GM19328 (cell line): ENCODE measurements at regions not wholly inside any gene's neighbourhood (a gene's known extent, or its start where the extent isn't known, plus 50 kb on each side); places are given as distances from the start of the nearest gene placed in this dataset.
"Not testable (repeated sequence)": the region's sequence is repeated elsewhere in the genome, so short reads cannot be mapped to it uniquely, and the experiment has no call there.

Source experiments
- ATAC-seq: cut with Tn5 transposase; IDR thresholded peaks from one replicate; pipeline ENCODE4 v1.9.1; 2021; ENCODE audit warnings: mild to moderate bottlenecking, moderate library complexity; ENCODE audit not compliant: unreplicated experiment

DNA sequence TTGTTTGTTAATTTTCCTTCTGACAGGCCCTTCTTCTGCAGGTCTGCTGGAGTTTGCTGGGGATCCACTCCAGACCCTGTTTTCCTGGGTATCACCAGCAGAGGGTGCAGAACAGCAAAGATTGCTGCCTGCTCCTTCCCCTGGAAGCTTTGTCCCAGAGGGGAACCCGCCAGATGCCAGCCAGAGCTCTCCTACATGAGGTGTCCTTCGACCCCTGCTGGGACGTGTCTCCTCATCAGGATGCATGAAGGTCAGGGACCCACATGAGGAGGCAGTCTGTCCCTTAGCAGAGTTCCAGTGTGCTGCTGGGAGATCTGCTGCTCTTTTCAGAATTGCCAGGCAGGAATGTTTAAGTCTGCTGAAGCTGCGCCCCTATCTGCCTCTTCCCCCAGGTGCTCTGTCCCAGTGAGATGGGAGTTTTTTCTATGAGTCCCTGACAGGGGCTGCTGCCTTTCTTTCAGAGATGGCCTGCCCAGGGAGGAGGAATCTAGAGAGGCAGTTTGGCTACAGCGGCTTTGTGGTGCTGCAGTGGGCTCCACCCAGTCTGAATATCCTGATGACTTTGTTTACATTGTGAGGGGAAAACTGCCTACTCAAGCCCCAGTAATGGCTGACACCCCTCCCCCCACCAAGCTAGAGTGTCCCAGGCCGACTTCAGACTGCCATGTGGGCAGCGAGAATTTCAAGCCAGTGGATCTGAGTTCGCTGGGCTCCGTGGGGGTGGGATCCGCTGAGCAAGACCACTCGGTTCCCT lies 772.0 kb upstream of the FAM174A start:
- no peak for ATAC-seq

- ATAC-seq, result no peak
Measured at GRCh38 chr5:99747342-99747741, 787.8 kb upstream of the FAM174A start.

- ATAC-seq, result not testable (repeated sequence)
Measured at GRCh38 chr5:99733146-99733545, 802.0 kb upstream of the FAM174A start.

DNA sequence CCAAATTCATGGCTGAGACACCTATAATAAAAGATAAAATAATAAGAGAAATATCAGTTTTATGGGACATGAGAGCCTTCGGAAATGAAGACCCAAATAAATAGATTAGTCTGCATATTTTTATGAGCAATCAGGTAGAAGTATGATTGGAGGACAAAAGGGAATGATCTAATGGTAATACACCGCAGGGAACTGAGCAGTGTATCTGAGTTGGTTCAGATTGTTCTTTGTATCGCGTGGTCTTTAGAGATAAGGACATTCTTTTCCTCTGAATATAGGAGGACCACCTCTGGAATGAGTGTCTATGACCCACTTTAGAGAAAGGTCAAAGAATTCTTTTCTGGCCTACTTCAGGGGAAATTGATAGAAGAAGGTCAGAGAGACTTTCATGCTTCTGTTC lies 801.8 kb upstream of the CHD1 start:
- ATAC-seq, result not testable (repeated sequence)

DNA sequence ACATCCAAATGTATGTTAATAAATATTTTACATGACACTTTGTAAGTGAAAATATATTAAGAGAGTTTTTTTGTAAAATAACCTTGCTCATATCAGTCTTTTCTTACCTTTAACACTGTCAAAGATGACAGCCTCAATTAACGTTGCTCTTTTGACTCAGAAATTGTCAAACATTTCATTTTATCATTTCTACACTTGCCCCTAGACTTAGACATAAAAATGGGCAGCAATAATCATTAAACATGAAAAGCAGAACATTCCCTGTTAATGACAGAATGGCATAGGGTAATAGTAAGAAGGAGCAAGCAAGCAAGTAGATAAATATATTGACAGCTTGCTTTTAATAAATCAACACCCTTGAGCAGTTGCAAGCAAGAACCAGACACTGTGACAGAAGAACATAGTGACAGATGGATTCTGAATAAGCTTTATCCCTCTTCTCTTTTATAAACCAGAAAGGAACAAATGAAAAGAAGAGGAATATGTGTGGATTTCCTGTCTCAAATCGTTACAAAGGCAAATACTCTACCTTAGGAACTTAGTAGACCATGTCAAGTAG lies 796.0 kb upstream of the CHD1 start:
- no peak for ATAC-seq

DNA sequence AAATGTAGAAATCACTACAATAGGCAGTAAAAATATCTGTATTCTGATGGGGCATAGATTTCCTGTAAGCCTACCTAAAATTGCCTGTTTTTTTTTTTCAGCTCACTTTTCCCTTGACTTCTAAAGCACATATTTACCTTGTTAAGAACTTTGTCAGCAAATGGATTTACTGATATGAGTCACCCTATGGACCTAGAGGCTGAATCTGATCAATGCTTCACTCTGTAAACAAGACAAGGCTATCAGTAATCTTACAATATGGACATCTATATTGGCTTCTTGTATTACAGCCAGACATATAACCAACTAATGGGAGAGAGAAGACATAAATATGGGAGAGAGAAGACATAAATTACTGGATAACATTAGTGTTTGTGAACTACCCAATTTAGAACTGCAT lies 792.7 kb upstream of the CHD1 start:
- no peak for ATAC-seq

DNA sequence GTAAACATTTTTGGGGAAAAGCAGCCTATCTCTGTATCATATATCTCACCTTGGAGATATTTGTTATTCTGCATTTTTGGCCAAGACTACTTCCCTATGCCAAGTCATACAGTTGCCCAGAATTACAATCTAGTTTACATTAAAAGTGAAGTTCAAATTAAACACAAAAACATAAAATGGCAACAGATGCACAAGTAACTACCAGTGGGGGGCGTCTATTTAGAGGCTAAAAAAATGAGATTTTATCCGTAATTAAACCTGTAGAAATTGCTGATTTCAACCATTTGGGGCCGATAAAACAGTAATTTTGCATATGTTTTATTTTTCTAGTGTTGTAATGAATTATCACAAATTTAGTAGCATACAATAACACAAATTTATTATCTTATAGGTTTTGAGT lies 787.1 kb upstream of the CHD1 start:
- no peak for ATAC-seq

GRCh38 chr5:99706160-99706559 lies 777.4 kb upstream of the CHD1 start:
- no peak for ATAC-seq

DNA sequence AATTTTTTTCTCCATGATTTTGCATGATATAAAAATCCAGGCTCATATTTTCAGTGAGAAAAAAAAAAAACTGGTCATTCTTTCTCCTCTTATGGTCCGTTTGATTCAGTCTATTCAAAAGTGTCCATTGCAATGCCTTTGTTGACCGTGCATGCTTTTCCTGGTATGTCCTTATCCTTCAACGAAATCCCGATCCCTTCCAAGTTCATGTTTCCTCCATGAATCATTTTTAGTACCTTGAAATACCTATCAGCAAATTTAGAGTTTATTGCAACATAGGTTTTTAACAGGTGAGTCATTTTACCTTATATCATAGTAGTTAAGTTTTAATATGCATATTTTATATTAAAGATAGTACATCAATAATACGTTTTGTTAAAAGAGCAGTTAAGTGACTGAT lies 773.8 kb upstream of the CHD1 start:
- ATAC-seq, result no peak

DNA sequence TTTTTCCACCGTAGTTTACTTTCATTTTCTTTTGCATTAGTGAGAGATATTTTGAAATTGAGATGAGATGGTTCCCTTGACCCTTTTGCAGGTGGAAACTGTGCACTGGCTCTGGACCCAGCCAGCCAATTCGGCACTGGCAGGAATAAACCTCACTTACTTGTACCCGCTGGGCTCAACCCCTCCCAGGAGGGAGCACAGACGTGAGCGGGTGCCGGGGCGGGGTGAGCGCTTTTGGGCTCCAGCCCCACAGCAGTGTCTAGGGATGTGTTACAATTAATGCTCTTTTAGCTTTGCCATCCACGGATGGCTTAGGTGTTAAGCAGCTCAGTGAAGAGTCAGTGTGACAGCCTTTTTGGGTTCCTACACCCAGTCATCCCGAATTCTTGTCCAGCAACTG lies 766.1 kb upstream of the CHD1 start:
- no peak for ATAC-seq

DNA sequence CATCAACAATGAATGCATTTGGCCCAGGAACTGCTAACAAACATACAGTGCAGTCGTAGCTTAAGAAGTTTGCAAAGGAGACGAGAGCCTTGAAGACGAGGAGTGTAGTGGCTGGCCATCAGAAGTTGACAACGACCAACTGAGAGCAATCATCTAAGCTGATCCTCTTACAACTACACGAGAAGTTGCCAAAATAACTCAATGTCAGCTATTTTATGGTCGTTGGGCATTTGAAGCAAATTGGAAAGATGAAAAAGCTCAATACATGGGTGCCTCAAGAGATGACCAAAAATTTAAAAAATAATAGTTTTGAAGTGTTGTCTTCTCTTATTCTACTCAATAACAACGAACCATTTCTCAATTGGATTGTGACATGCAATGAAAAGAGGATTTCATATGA lies 757.7 kb upstream of the CHD1 start:
- ATAC-seq, result no peak

DNA sequence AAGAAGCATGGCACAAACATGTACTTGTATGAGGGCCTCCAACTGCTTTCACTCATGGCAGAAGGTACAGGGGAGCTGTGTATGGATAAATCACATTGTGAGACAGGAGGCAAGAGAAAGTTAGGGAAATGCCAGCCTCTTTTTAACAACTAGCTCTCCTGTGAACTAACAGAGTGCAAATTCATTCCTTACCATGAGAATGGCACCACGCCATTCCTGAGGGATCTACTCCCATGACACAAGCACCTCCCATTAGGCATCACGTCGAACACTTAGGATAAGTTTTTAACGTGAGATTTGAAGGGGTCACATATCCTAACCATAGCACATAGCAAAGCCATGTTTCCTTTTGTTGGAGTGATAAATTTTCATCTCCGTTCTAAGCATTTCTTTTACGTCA lies 747.2 kb upstream of the CHD1 start:
- no peak for ATAC-seq

DNA sequence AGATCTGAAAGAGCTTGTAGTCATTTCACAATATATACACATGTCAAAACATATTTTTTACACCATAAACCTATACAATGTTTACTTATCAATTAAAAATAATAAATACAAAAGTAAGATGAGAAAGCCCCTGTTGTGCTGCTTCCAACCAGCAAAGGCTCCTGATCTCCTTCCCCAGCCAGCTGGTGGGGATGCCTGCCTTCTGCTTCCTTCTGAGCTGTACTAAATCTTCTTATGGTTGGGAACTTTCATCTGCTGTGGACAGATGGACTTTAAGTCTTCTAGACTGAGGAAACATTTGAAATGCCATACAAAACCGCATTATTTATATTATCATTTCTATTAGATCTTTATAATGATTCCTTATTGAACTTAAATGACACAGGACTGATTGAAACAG lies 745.3 kb upstream of the CHD1 start:
- ATAC-seq, result no peak

DNA sequence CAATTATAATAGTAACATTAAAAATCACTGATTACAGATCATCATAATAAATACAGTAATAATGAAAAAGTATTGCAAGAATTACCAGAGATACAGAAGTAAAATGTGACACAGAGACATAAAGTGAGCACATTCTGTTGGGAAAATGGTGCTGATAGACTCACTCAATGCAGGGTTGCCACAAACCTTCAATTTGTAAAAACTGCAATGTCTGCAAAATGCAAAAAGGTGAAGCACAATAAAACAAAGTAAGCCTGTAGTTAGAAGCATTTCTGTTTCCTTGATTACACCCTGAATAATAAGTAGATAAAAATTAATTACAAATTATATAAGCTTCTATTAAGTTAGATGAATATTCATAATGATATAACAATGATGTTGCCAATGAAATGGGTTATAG lies 736.2 kb upstream of the CHD1 start:
- no peak for ATAC-seq

DNA sequence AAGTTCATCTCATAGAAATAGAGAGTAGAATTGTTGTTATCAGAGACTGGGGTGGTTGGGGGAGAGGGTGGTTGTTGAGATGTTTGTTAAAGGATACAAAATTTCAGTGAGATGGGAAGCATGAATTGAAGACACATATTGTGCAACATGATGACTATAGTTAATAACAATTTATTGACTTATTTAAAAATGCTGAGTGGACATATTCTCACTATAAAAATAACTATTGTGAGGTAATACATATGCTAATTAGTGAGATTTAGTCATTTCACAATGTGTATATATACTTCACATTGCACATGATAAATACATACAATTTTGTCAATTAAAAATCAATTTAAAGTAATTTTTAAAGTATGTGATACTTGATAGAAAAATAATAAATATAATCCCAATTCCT lies 722.5 kb upstream of the CHD1 start:
- ATAC-seq, result no peak

GRCh38 chr5:99646011-99646647 lies 717.3 kb upstream of the CHD1 start:
- no peak for ATAC-seq

DNA sequence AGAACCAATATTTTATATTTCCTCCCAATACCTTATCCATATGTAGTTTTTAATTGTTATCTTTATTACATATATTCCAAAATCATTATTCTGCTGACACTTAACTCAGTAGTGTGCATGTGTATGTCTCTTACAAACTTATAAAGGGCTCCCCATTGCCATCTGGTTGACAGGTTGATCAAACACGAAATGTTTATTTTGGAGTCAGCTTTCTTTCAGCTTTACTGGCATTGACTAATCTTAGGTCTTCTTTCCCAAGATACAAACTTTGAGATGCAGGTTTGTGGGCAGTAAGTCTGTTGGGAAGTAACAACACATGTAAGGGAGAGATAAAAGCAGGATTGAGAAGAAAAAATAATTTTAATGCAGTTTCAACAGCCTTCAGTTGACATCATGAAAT lies 716.0 kb upstream of the CHD1 start:
- ATAC-seq, result no peak

GRCh38 chr5:99640646-99641045 lies 711.8 kb upstream of the CHD1 start:
- no peak for ATAC-seq

- no peak for ATAC-seq
Measured at GRCh38 chr5:99639905-99640304, 711.1 kb upstream of the CHD1 start.

- ATAC-seq, result no peak
Measured at GRCh38 chr5:99636663-99637062, 707.9 kb upstream of the CHD1 start.

GRCh38 chr5:99621772-99622681 lies 693.2 kb upstream of the CHD1 start:
- no peak for ATAC-seq
